ENCODE measurements at regions not wholly inside any gene's neighbourhood (a gene's known extent, or its start where the extent isn't known, plus 50 kb on each side); places are given as distances from the start of the nearest gene placed in this dataset.
"Not testable (repeated sequence)": the region's sequence is repeated elsewhere in the genome, so short reads cannot be mapped to it uniquely, and the experiment has no call there.

- DNase-seq (ENCODE audit: low read depth in 2 of 2) = no peak
- no peak for TF ChIP-seq CTCF (IDR thresholded peaks at IDR 0.05; ENCODE audit: low read depth, low read length)
These were observed 177.3 kb upstream of the MBL2 start for GRCh38 chr10:52949899-52950298.

GRCh38 chr10:52946486-52946885, 173.9 kb upstream of the MBL2 start:
- no peak overlapping the region for H3K4me3 ChIP-seq (replicated peaks in 1 of 2; ENCODE audit: low read depth in 2 of 2, low read length in 2 of 2)
- no peak for TF ChIP-seq CTCF (IDR thresholded peaks at IDR 0.05; ENCODE audit: low read depth, low read length)
- no peak for DNase-seq (ENCODE audit: low read depth in 2 of 2)

More at GRCh38 chr10:52949899-52950298, 177.3 kb upstream of the MBL2 start:
- H3K4me3 ChIP-seq (replicated peaks in 1 of 2; ENCODE audit: low read depth in 2 of 2, low read length in 2 of 2) = no peak overlapping the region

- H3K4me3 ChIP-seq (replicated peaks in 1 of 2; ENCODE audit: low read depth in 2 of 2, low read length in 2 of 2); DNase-seq (ENCODE audit: low read depth in 2 of 2): not testable (repeated sequence)
These were observed 172.9 kb upstream of the MBL2 start for GRCh38 chr10:52945521-52945920.

- no peak for DNase-seq (ENCODE audit: low read depth in 2 of 2)
- no peak overlapping the region for H3K4me3 ChIP-seq (replicated peaks in 1 of 2; ENCODE audit: low read depth in 2 of 2, low read length in 2 of 2)
- no peak for TF ChIP-seq CTCF (IDR thresholded peaks at IDR 0.05; ENCODE audit: low read depth, low read length)
These were observed 168.3 kb upstream of the MBL2 start for GRCh38 chr10:52940921-52941320.

GRCh38 chr10:52939894-52940293, 167.3 kb upstream of the MBL2 start:
- DNase-seq (ENCODE audit: low read depth in 2 of 2) = no peak
- no peak for TF ChIP-seq CTCF (IDR thresholded peaks at IDR 0.05; ENCODE audit: low read depth, low read length)
- H3K4me3 ChIP-seq (replicated peaks in 1 of 2; ENCODE audit: low read depth in 2 of 2, low read length in 2 of 2) = no peak overlapping the region

- H3K4me3 ChIP-seq (replicated peaks in 1 of 2; ENCODE audit: low read depth in 2 of 2, low read length in 2 of 2) = no peak overlapping the region
- TF ChIP-seq CTCF (IDR thresholded peaks at IDR 0.05; ENCODE audit: low read depth, low read length) = no peak
These were observed 161.2 kb upstream of the MBL2 start for GRCh38 chr10:52933748-52934147.

GRCh38 chr10:52927678-52928077, 155.1 kb upstream of the MBL2 start:
- no peak overlapping the region for H3K4me3 ChIP-seq (replicated peaks in 1 of 2; ENCODE audit: low read depth in 2 of 2, low read length in 2 of 2)
- DNase-seq (ENCODE audit: low read depth in 2 of 2) = no peak
- no peak for TF ChIP-seq CTCF (IDR thresholded peaks at IDR 0.05; ENCODE audit: low read depth, low read length)

More at GRCh38 chr10:52933748-52934147, 161.2 kb upstream of the MBL2 start:
- DNase-seq (ENCODE audit: low read depth in 2 of 2) = no peak

Measured in cardiac fibroblast (primary cell).